ENCODE measurements at regions not wholly inside any gene's neighbourhood (a gene's known extent, or its start where the extent isn't known, plus 50 kb on each side); places are given as distances from the start of the nearest gene placed in this dataset.
A peak's percentile ranks its signal among the peaks of the same experiment; 100 is the strongest.

DNA sequence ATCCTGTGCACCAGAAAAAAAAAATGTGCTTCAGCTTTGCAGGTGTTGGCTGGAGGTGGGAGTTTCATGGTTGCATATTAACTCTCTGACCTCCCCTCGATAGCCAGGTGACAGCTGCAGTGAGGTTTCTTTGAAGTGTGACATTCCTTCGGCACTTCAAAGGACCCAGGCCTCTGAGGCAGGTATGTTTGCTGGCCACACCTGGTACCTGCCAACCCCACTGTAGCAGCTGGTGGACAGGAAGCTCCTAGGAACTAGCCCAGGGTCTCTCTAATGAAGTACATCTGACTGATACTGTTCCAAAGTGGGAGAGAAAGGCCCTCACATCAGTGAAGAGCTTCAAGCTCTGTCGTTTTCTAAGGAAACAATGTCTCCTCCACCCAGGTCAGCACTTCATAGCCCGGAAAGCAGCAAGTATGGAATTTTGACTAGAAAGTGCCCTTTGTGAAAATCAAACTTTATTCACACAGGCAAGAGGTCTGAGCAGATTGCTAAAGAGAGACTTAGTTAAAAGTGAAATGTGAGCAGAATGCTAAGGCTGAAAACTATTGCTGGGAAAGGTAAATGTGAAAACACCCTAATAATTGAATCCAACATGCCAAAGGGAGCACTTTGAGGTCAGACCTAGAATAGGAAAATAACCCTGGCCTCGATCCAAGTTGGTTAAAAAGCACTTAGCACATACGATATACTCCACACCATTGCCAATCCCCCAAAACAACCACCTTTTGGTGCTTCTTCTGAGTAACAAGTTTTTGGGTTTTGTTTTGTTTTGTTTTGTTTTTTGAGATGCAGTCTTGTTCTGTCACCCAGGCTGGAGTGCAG is 71.3 kb downstream of the PHLDA1 start (continued):
- TF ChIP-seq, protein P1, sequence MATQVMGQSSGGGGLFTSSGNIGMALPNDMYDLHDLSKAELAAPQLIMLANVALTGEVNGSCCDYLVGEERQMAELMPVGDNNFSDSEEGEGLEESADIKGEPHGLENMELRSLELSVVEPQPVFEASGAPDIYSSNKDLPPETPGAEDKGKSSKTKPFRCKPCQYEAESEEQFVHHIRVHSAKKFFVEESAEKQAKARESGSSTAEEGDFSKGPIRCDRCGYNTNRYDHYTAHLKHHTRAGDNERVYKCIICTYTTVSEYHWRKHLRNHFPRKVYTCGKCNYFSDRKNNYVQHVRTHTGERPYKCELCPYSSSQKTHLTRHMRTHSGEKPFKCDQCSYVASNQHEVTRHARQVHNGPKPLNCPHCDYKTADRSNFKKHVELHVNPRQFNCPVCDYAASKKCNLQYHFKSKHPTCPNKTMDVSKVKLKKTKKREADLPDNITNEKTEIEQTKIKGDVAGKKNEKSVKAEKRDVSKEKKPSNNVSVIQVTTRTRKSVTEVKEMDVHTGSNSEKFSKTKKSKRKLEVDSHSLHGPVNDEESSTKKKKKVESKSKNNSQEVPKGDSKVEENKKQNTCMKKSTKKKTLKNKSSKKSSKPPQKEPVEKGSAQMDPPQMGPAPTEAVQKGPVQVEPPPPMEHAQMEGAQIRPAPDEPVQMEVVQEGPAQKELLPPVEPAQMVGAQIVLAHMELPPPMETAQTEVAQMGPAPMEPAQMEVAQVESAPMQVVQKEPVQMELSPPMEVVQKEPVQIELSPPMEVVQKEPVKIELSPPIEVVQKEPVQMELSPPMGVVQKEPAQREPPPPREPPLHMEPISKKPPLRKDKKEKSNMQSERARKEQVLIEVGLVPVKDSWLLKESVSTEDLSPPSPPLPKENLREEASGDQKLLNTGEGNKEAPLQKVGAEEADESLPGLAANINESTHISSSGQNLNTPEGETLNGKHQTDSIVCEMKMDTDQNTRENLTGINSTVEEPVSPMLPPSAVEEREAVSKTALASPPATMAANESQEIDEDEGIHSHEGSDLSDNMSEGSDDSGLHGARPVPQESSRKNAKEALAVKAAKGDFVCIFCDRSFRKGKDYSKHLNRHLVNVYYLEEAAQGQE (IDR thresholded peaks at IDR 0.05; ENCODE audit: borderline replicate concordance in 1 of 2, low read depth in 1 of 2, low read length in 2 of 2), result peak in 1 of 2 experiments; percentile 69; a peak in 1 of 4 replicates
- no peak for TF ChIP-seq ZNF292 (CRISPR knock-in tag; IDR thresholded peaks at IDR 0.05; ENCODE audit: borderline replicate concordance, low read depth)
- TF ChIP-seq, protein P2, sequence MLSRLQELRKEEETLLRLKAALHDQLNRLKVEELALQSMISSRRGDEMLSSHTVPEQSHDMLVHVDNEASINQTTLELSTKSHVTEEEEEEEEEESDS (CRISPR knock-in tag; IDR thresholded peaks at IDR 0.05; ENCODE audit: borderline replicate concordance), result no peak
- peak; percentile 43; the same call in 1 of the 2 replicates for TF ChIP-seq HNF4A (CRISPR knock-in tag; IDR thresholded peaks at IDR 0.05)
- no peak for TF ChIP-seq RBAK (CRISPR knock-in tag; IDR thresholded peaks at IDR 0.05)
- no peak for TF ChIP-seq ZFY (CRISPR knock-in tag; IDR thresholded peaks at IDR 0.05)
- peak; percentile 78 for TF ChIP-seq TGIF2 (CRISPR knock-in tag; IDR thresholded peaks at IDR 0.05)
- no peak for TF ChIP-seq TCF12 (IDR thresholded peaks at IDR 0.05)
- peak; percentile 98 for TF ChIP-seq TCF12 (CRISPR knock-in tag; IDR thresholded peaks at IDR 0.05)
- no peak for TF ChIP-seq SMC3 (IDR thresholded peaks at IDR 0.05; ENCODE audit: low read length)
- no peak for TF ChIP-seq ZSCAN9 (CRISPR knock-in tag; IDR thresholded peaks at IDR 0.05; ENCODE audit: borderline replicate concordance)
- TF ChIP-seq ZNF451 (CRISPR knock-in tag; IDR thresholded peaks at IDR 0.05), result peak; percentile 25; the same call in 1 of the 2 replicates
- TF ChIP-seq, protein P3, sequence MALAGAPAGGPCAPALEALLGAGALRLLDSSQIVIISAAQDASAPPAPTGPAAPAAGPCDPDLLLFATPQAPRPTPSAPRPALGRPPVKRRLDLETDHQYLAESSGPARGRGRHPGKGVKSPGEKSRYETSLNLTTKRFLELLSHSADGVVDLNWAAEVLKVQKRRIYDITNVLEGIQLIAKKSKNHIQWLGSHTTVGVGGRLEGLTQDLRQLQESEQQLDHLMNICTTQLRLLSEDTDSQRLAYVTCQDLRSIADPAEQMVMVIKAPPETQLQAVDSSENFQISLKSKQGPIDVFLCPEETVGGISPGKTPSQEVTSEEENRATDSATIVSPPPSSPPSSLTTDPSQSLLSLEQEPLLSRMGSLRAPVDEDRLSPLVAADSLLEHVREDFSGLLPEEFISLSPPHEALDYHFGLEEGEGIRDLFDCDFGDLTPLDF (CRISPR knock-in tag; IDR thresholded peaks at IDR 0.05), result no peak
- no peak for TF ChIP-seq NFRKB (IDR thresholded peaks at IDR 0.05)
- peak; percentile 35; the same call in 1 of the 2 replicates for TF ChIP-seq SIX4 (CRISPR knock-in tag; IDR thresholded peaks at IDR 0.05)
- TF ChIP-seq ZBTB10 (CRISPR knock-in tag; IDR thresholded peaks at IDR 0.05; ENCODE audit: borderline replicate concordance), result no peak
- TF ChIP-seq HOXA3 (CRISPR knock-in tag; IDR thresholded peaks at IDR 0.05), result peak; percentile 66
- TF ChIP-seq ZNF674 (CRISPR knock-in tag; IDR thresholded peaks at IDR 0.05; ENCODE audit: low read depth), result no peak
- peak; percentile 91 for TF ChIP-seq ISL2 (CRISPR knock-in tag; IDR thresholded peaks at IDR 0.05)
- TF ChIP-seq AGO1 (IDR thresholded peaks at IDR 0.05; ENCODE audit: low read depth, low read length, poor library complexity, severe bottlenecking), result no peak
